ENCODE measurements at regions not wholly inside any gene's neighbourhood (a gene's known extent, or its start where the extent isn't known, plus 50 kb on each side); places are given as distances from the start of the nearest gene placed in this dataset.
A peak's percentile ranks its signal among the peaks of the same experiment; 100 is the strongest.

DNA sequence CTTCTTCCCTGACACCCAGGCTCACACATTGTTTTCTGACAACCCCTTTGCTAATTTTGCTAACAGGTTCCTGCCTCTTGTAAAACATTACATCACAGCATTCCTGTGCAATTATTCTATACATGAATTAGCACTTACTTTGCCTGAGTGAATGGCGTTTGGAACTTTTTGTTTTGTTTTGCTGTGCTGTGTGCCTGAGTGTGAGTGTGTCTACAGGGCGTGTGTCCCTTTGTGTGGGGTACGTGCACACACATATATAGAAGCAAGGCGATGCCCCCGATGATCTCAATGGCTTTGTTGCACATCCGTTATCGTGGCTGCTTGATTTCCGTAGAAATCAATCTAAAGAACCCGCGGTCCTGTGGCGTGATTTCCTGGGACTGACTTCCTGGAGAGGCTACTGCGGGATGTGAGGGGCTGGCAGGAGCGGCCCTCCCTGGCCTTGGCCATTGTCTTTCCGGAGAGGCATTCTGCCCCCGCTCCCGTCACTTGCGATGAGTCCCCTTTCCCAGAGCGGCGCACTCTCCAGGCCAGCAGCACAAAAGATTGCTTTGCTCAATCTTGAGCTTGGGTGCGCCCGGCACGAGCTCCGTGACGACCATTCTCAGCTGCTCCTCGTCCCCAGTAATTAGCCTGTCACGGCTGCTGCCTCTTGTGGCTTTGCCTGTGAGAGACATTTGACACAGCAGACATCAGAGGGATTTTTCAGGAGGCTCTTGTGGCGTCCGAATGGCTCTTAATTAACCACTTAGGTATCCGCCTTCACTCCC, 398.1 kb upstream of the IRX1 start:
- DNase-seq = peak in 1 of 2 experiments; percentile 43
- H2AFZ ChIP-seq = no peak overlapping the region
- H3K9me3 ChIP-seq (ENCODE audit: insufficient read depth, low read depth) = no peaks in the 10 kb centered on the region
- ChIA-PET CTCF (no interaction called here), POLR2A (ENCODE audit: unreplicated experiment) (no interaction called here)
- BruUV-seq (replicated peaks) = no TSS peak
- H3K79me2 ChIP-seq (ENCODE audit: low read depth) = no peaks in the 10 kb centered on the region
- no peaks in the 10 kb centered on the region for H3K4me1 ChIP-seq (replicated peaks; ENCODE audit: insufficient read depth)
- H3K4me3 ChIP-seq = no peak overlapping the region
- no peaks in the 10 kb centered on the region for H3K36me3 ChIP-seq (ENCODE audit: low read depth)
- H4K20me1 ChIP-seq (ENCODE audit: insufficient read depth) = no peaks in the 10 kb centered on the region; the same call in 1 of the 2 replicates
- peaks cover 97% of the 10 kb centered on the region for H3K27me3 ChIP-seq (ENCODE audit: insufficient read depth, low read depth)
- intact Hi-C loops (cut with micrococcal nuclease; ENCODE audit: unreplicated experiment) = no loop called here
- no peak overlapping the region for H3K27ac ChIP-seq
- TF ChIP-seq EZH2 (IDR thresholded peaks at IDR 0.05; ENCODE audit: low read depth) = no peak
- H3K9me2 ChIP-seq (ENCODE audit: insufficient read depth) = no peaks in the 10 kb centered on the region
- H3F3A ChIP-seq (ENCODE audit: insufficient read depth, low read depth) = no peaks in the 10 kb centered on the region
- H3K4me2 ChIP-seq = no peak overlapping the region

- Histone ChIP-seq H4K20me1 (ENCODE audit: insufficient read depth) (no peaks in the 10 kb centered on the region; the same call in 1 of the 2 replicates), H3K9me2 (ENCODE audit: insufficient read depth) (no peaks in the 10 kb centered on the region), H2AFZ (no peak overlapping the region), H3K4me2 (no peak overlapping the region), H3K4me1 (replicated peaks; ENCODE audit: insufficient read depth) (no peaks in the 10 kb centered on the region), H3K79me2 (ENCODE audit: low read depth) (no peaks in the 10 kb centered on the region), H3K36me3 (ENCODE audit: low read depth) (no peaks in the 10 kb centered on the region), H3K4me3 (no peak overlapping the region), H3K9me3 (ENCODE audit: insufficient read depth, low read depth) (no peaks in the 10 kb centered on the region), H3K27ac (no peak overlapping the region), H3F3A (ENCODE audit: insufficient read depth, low read depth) (no peaks in the 10 kb centered on the region), H3K27me3 (ENCODE audit: insufficient read depth, low read depth) (peaks cover 100% of the 10 kb centered on the region)
- no TSS peak for BruUV-seq (replicated peaks)
- DNase-seq = no peak
- TF ChIP-seq, protein P1, sequence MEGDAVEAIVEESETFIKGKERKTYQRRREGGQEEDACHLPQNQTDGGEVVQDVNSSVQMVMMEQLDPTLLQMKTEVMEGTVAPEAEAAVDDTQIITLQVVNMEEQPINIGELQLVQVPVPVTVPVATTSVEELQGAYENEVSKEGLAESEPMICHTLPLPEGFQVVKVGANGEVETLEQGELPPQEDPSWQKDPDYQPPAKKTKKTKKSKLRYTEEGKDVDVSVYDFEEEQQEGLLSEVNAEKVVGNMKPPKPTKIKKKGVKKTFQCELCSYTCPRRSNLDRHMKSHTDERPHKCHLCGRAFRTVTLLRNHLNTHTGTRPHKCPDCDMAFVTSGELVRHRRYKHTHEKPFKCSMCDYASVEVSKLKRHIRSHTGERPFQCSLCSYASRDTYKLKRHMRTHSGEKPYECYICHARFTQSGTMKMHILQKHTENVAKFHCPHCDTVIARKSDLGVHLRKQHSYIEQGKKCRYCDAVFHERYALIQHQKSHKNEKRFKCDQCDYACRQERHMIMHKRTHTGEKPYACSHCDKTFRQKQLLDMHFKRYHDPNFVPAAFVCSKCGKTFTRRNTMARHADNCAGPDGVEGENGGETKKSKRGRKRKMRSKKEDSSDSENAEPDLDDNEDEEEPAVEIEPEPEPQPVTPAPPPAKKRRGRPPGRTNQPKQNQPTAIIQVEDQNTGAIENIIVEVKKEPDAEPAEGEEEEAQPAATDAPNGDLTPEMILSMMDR (conservative IDR thresholded peaks at IDR 0.05) = no peak
- TF ChIP-seq EZH2 (IDR thresholded peaks at IDR 0.05; ENCODE audit: low read depth) = no peak
- ChIA-PET POLR2A (ENCODE audit: unreplicated experiment) (no interaction called here), CTCF (no interaction called here)
- intact Hi-C loops (cut with micrococcal nuclease; ENCODE audit: unreplicated experiment) = no loop called here
Measured at GRCh38 chr5:3195994-3196393, 399.6 kb upstream of the IRX1 start.

- TF ChIP-seq, protein P1 (conservative IDR thresholded peaks at IDR 0.05) = no peak
- no peak for TF ChIP-seq EZH2 (IDR thresholded peaks at IDR 0.05; ENCODE audit: low read depth)
- Histone ChIP-seq H3K4me2 (no peak overlapping the region), H3K4me3 (no peak overlapping the region), H3K9me3 (ENCODE audit: insufficient read depth, low read depth) (no peaks in the 10 kb centered on the region), H3K27ac (no peak overlapping the region), H3K79me2 (ENCODE audit: low read depth) (no peaks in the 10 kb centered on the region), H3F3A (ENCODE audit: insufficient read depth, low read depth) (no peaks in the 10 kb centered on the region), H2AFZ (no peak overlapping the region), H3K9me2 (ENCODE audit: insufficient read depth) (no peaks in the 10 kb centered on the region), H3K27me3 (ENCODE audit: insufficient read depth, low read depth) (peaks cover 96% of the 10 kb centered on the region), H3K36me3 (ENCODE audit: low read depth) (no peaks in the 10 kb centered on the region), H3K4me1 (replicated peaks; ENCODE audit: insufficient read depth) (no peaks in the 10 kb centered on the region), H4K20me1 (ENCODE audit: insufficient read depth) (no peaks in the 10 kb centered on the region; the same call in 1 of the 2 replicates)
- POLR2A ChIA-PET (ENCODE audit: unreplicated experiment) = no interaction called here
- DNase-seq = no peak
- CTCF ChIA-PET = no interaction called here
- BruUV-seq (replicated peaks) = no TSS peak
- intact Hi-C loops (cut with micrococcal nuclease; ENCODE audit: unreplicated experiment) = no loop called here
Measured at GRCh38 chr5:3194684-3195083, 400.9 kb upstream of the IRX1 start.

- Histone ChIP-seq H3K9me3 (ENCODE audit: insufficient read depth, low read depth) (no peaks in the 10 kb centered on the region), H3K27ac (no peak overlapping the region), H4K20me1 (ENCODE audit: insufficient read depth) (no peaks in the 10 kb centered on the region; the same call in 1 of the 2 replicates), H3K4me2 (no peak overlapping the region), H3K4me3 (no peak overlapping the region), H3K9me2 (ENCODE audit: insufficient read depth) (no peaks in the 10 kb centered on the region), H3K4me1 (replicated peaks; ENCODE audit: insufficient read depth) (no peaks in the 10 kb centered on the region), H2AFZ (no peak overlapping the region), H3F3A (ENCODE audit: insufficient read depth, low read depth) (no peaks in the 10 kb centered on the region), H3K27me3 (ENCODE audit: insufficient read depth, low read depth) (peaks cover 96% of the 10 kb centered on the region), H3K36me3 (ENCODE audit: low read depth) (no peaks in the 10 kb centered on the region), H3K79me2 (ENCODE audit: low read depth) (no peaks in the 10 kb centered on the region)
- intact Hi-C loops (cut with micrococcal nuclease; ENCODE audit: unreplicated experiment) = no loop called here
- ChIA-PET POLR2A (ENCODE audit: unreplicated experiment) (no interaction called here), CTCF (no interaction called here)
- no peak for DNase-seq
- BruUV-seq (replicated peaks) = no TSS peak
- TF ChIP-seq EZH2 (IDR thresholded peaks at IDR 0.05; ENCODE audit: low read depth) = no peak
Measured at GRCh38 chr5:3194271-3194670, 401.4 kb upstream of the IRX1 start.
